DMS 273 (cell line): ENCODE measurements at regions not wholly inside any gene's neighbourhood (a gene's known extent, or its start where the extent isn't known, plus 50 kb on each side); places are given as distances from the start of the nearest gene placed in this dataset.

ENCODE experiments used
- DNase-seq: peaks from one replicate; lab custom pipeline; 2025; ENCODE audit not compliant: unreplicated experiment; lab: John Stamatoyannopoulos, UW

GRCh38 chr22:49642331-49642730 lies 185.3 kb downstream of the BRD1 start:
- DNase-seq, result no peak

- no peak for DNase-seq
Measured at GRCh38 chr22:49641770-49642313, 185.8 kb downstream of the BRD1 start.

GRCh38 chr22:49640366-49641095 lies 187.1 kb downstream of the BRD1 start:
- DNase-seq, result no peak

GRCh38 chr22:49639956-49640355 lies 187.7 kb downstream of the BRD1 start:
- DNase-seq, result no peak

- no peak for DNase-seq
Measured at GRCh38 chr22:49638788-49639187, 188.9 kb downstream of the BRD1 start.

GRCh38 chr22:49638001-49638400 lies 189.7 kb downstream of the BRD1 start:
- no peak for DNase-seq

- DNase-seq, result no peak
Measured at GRCh38 chr22:49637255-49637760, 190.4 kb downstream of the BRD1 start.

- DNase-seq, result no peak
Measured at GRCh38 chr22:49636649-49637048, 191.0 kb downstream of the BRD1 start.

GRCh38 chr22:49636214-49636613 lies 191.5 kb downstream of the BRD1 start:
- no peak for DNase-seq

- no peak for DNase-seq
Measured at GRCh38 chr22:49634006-49634772, 193.5 kb downstream of the BRD1 start.

GRCh38 chr22:49633010-49633324 lies 194.7 kb downstream of the BRD1 start:
- DNase-seq, result no peak

- DNase-seq, result peak; percentile 82
Measured at GRCh38 chr22:49632199-49633009, 195.3 kb downstream of the BRD1 start.

GRCh38 chr22:49630448-49630946 lies 197.2 kb downstream of the BRD1 start:
- DNase-seq, result no peak

GRCh38 chr22:49629586-49630447 lies 197.9 kb downstream of the BRD1 start:
- DNase-seq, result peak; percentile 25

GRCh38 chr22:49629261-49629570 lies 198.5 kb downstream of the BRD1 start:
- DNase-seq, result no peak

GRCh38 chr22:49628391-49629260 lies 199.0 kb downstream of the BRD1 start:
- peak; percentile 14 for DNase-seq

GRCh38 chr22:49627217-49628181 lies 200.2 kb downstream of the BRD1 start:
- DNase-seq, result no peak
